Nephron (organoid): ENCODE measurements at regions not wholly inside any gene's neighbourhood (a gene's known extent, or its start where the extent isn't known, plus 50 kb on each side); places are given as distances from the start of the nearest gene placed in this dataset.

Experiments
- H3K27ac Mint-ChIP-seq, 3 experiments: 2 replicates each; pipeline ENCODE4 v1.8.0; 2020; ENCODE audit warnings: mixed read lengths in 3 of 3, mild to moderate bottlenecking in 2 of 3, moderate library complexity in 1 of 3
- H3K27me3 Mint-ChIP-seq: 2 replicates; pipeline ENCODE4 v1.8.0; 2021; ENCODE audit warnings: low read depth, mild to moderate bottlenecking, moderate library complexity, mixed read lengths
- H3K36me3 Mint-ChIP-seq: 2 replicates; pipeline ENCODE4 v1.8.0; 2020; ENCODE audit warnings: low read depth, mixed read lengths
- H3K4me1 Mint-ChIP-seq: 2 replicates; pipeline ENCODE4 v1.8.0; 2020; ENCODE audit warnings: mixed read lengths
- H3K4me3 Mint-ChIP-seq, 3 experiments: 2 replicates each; pipeline ENCODE4 v1.8.0; 2020; ENCODE audit warnings: mild to moderate bottlenecking in 3 of 3, mixed read lengths in 3 of 3, moderate library complexity in 2 of 3
- H3K9me3 Mint-ChIP-seq: 2 replicates; pipeline ENCODE4 v1.8.0; 2020; ENCODE audit warnings: mixed read lengths
- TF ChIP-seq, protein P1 (sequence below), 3 experiments: fragments of 200-600 bp; sonication (generic); IDR thresholded peaks; one replicate each; pipeline ENCODE4 v1.5.0; 2021; ENCODE audit warnings: antibody characterized with exemption in 3 of 3; ENCODE audit not compliant: unreplicated experiment in 3 of 3

DNA sequence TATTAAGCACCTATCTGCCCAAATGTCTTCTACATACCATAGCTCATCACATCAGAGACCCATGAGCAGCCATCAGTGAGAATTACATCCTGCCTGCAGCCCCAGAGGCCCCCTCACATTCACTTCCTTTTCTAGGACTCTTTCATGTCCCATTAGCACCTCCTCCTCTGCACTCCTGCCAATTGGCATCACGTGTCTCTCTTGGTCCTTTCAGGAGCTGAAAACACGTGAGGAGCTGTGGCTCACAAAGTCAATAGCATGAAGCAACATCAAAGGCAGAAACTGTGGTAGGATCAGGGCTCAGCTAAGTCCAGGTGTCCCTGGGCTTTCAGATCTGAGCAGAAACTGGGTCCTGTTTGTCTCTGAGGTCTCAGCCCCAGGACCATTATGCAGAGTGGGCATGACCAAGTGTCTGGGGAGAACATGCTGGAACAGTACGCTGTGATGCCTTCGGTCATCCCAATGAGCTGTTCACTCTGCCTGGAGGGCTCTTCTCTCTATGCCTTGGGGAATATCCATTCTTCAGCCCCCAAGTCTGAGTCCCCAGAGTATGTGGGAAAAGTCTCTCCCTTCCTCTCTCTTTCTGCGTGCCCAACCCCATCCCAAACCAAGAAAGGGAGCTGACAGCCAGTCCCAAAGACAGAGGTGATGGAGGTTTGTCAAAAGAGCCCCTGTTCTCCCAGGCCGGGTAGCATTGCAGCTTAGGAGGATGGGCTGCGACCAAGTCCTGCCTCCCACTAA lies 457.0 kb upstream of the CDH5 start:
- H3K27me3 Mint-ChIP-seq: peaks cover 4% of the 10 kb centered on the region
- TF ChIP-seq, protein P1, sequence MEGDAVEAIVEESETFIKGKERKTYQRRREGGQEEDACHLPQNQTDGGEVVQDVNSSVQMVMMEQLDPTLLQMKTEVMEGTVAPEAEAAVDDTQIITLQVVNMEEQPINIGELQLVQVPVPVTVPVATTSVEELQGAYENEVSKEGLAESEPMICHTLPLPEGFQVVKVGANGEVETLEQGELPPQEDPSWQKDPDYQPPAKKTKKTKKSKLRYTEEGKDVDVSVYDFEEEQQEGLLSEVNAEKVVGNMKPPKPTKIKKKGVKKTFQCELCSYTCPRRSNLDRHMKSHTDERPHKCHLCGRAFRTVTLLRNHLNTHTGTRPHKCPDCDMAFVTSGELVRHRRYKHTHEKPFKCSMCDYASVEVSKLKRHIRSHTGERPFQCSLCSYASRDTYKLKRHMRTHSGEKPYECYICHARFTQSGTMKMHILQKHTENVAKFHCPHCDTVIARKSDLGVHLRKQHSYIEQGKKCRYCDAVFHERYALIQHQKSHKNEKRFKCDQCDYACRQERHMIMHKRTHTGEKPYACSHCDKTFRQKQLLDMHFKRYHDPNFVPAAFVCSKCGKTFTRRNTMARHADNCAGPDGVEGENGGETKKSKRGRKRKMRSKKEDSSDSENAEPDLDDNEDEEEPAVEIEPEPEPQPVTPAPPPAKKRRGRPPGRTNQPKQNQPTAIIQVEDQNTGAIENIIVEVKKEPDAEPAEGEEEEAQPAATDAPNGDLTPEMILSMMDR (IDR thresholded peaks at IDR 0.05; ENCODE audit: unreplicated experiment in 3 of 3): no peak
- H3K36me3 Mint-ChIP-seq: no peaks in the 10 kb centered on the region
- peaks cover 5% of the 10 kb centered on the region for H3K4me1 Mint-ChIP-seq
- H3K27ac Mint-ChIP-seq: no peak overlapping the region
- no peak overlapping the region for H3K4me3 Mint-ChIP-seq
- H3K9me3 Mint-ChIP-seq: peaks cover 4% of the 10 kb centered on the region

DNA sequence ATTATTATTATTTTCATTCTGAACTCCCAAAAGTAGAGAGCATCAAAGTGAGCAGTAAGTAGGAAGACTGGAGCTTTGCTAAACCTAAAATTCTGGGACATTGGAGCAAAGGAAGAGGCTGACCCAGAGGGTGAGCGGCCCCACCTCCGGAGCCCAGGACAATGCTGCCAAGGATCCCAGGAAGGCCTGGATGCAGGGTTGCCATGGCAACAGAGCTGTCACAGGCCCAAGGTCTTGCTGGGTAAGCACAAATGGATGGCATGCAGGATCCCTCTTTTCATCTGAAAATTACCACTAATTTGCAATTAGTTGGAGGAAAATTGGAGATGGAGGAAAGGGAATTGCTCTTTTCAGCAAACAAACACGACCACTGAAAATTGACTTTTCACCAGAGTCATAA lies 457.9 kb upstream of the CDH5 start:
- Mint-ChIP-seq H3K9me3 (no peaks in the 10 kb centered on the region), H3K27ac (no peak overlapping the region), H3K36me3 (no peaks in the 10 kb centered on the region), H3K27me3 (peaks cover 4% of the 10 kb centered on the region), H3K4me1 (peaks cover 5% of the 10 kb centered on the region), H3K4me3 (no peak overlapping the region)
- TF ChIP-seq, protein P1 (IDR thresholded peaks at IDR 0.05; ENCODE audit: unreplicated experiment in 3 of 3): no peak

GRCh38 chr16:65905331-65905730 lies 461.2 kb upstream of the CDH5 start:
- Mint-ChIP-seq H3K27ac (no peak overlapping the region), H3K27me3 (peaks cover 4% of the 10 kb centered on the region)

DNA sequence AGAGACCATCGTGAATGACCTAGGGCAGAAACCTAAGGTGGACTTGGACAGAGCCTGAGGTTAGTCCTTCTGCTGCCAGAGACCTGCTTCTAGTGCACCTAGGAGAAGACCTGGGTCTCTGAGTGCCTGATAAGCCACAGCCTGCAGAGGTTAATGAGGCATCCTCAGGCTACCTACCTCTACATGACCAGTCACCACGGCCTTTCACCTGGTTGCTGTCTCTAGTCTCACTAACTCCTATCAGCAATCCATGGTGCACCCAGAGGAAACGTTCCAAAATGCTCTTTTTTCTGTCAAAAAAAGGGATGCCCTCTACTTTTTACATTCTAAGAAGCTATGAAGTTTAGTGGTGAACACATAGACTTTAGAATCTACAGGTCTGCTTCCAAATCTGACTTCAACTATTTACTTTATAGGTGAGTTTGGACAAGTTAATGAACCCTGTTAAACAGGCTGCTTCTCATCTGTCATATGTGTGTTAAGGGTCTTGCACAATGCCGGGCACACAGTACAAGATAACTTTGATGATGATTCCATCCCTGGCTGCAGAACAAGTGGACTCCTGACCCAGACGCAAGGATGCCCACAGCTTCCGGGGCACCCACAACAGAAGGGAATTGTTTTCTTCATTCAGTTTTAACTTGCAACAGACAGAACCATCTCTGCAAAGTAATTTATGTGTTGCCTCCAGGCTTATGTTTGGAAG lies 469.9 kb upstream of the CDH5 start:
- Mint-ChIP-seq H3K27ac (no peak overlapping the region), H3K4me3 (no peak overlapping the region), H3K9me3 (no peaks in the 10 kb centered on the region), H3K36me3 (no peaks in the 10 kb centered on the region), H3K4me1 (no peaks in the 10 kb centered on the region), H3K27me3 (peaks cover 7% of the 10 kb centered on the region)
- TF ChIP-seq, protein P1 (IDR thresholded peaks at IDR 0.05; ENCODE audit: unreplicated experiment in 3 of 3): no peak

More at GRCh38 chr16:65905331-65905730, 461.2 kb upstream of the CDH5 start:
- TF ChIP-seq, protein P1 (IDR thresholded peaks at IDR 0.05; ENCODE audit: unreplicated experiment in 3 of 3): no peak
- H3K9me3 Mint-ChIP-seq: no peaks in the 10 kb centered on the region
- H3K4me3 Mint-ChIP-seq: no peak overlapping the region
- H3K4me1 Mint-ChIP-seq: peaks cover 5% of the 10 kb centered on the region
- no peaks in the 10 kb centered on the region for H3K36me3 Mint-ChIP-seq

GRCh38 chr16:65895906-65896305 lies 470.6 kb upstream of the CDH5 start:
- Mint-ChIP-seq H3K36me3 (no peaks in the 10 kb centered on the region), H3K27ac (no peak overlapping the region), H3K27me3 (peaks cover 7% of the 10 kb centered on the region), H3K9me3 (no peaks in the 10 kb centered on the region), H3K4me1 (no peaks in the 10 kb centered on the region), H3K4me3 (no peak overlapping the region)
- TF ChIP-seq, protein P1 (IDR thresholded peaks at IDR 0.05; ENCODE audit: unreplicated experiment in 3 of 3): no peak
